Skeletal muscle cell (primary cell): ENCODE measurements at regions not wholly inside any gene's neighbourhood (a gene's known extent, or its start where the extent isn't known, plus 50 kb on each side); places are given as distances from the start of the nearest gene placed in this dataset.
"Not testable (repeated sequence)": the region's sequence is repeated elsewhere in the genome, so short reads cannot be mapped to it uniquely, and the experiment has no call there.

Experiments
- DNase-seq: peaks from one replicate; pipeline ENCODE4 v3.0.0-alpha.2; 2010; ENCODE audit warnings: low read depth
- H3K4me3 ChIP-seq: 2 replicates; pipeline ENCODE4 v1.5.1; 2011; ENCODE audit warnings: low read depth, mild to moderate bottlenecking, control low read depth, low read length, moderate library complexity

- H3K4me3 ChIP-seq, DNase-seq: not testable (repeated sequence)
Measured at GRCh38 chr15:22519213-22519612, 60.5 kb downstream of the GOLGA6L22 start.

GRCh38 chr15:22526537-22526936, 67.8 kb downstream of the GOLGA6L22 start:
- not testable (repeated sequence) for H3K4me3 ChIP-seq, DNase-seq

GRCh38 chr15:22527016-22527415, 68.3 kb downstream of the GOLGA6L22 start:
- DNase-seq, H3K4me3 ChIP-seq: not testable (repeated sequence)

- not testable (repeated sequence) for DNase-seq, H3K4me3 ChIP-seq
Measured at GRCh38 chr15:22529200-22529599, 70.5 kb downstream of the GOLGA6L22 start.

GRCh38 chr15:22559701-22560100, 101.0 kb downstream of the GOLGA6L22 start:
- not testable (repeated sequence) for DNase-seq, H3K4me3 ChIP-seq

GRCh38 chr15:22561716-22562115, 103.0 kb downstream of the GOLGA6L22 start:
- DNase-seq, H3K4me3 ChIP-seq: not testable (repeated sequence)

- not testable (repeated sequence) for H3K4me3 ChIP-seq
Measured at GRCh38 chr15:22566510-22566909, 107.8 kb downstream of the GOLGA6L22 start.

GRCh38 chr15:22569486-22569885, 110.8 kb downstream of the GOLGA6L22 start:
- not testable (repeated sequence) for H3K4me3 ChIP-seq, DNase-seq

More at GRCh38 chr15:22566510-22566909, 107.8 kb downstream of the GOLGA6L22 start:
- not testable (repeated sequence) for DNase-seq

- H3K4me3 ChIP-seq, DNase-seq: not testable (repeated sequence)
Measured at GRCh38 chr15:22572152-22572735, 113.5 kb downstream of the GOLGA6L22 start.

- not testable (repeated sequence) for DNase-seq, H3K4me3 ChIP-seq
Measured at GRCh38 chr15:22572792-22573191, 114.1 kb downstream of the GOLGA6L22 start.

- not testable (repeated sequence) for DNase-seq, H3K4me3 ChIP-seq
Measured at GRCh38 chr15:22577828-22578227, 119.1 kb downstream of the GOLGA6L22 start.

- H3K4me3 ChIP-seq, DNase-seq: not testable (repeated sequence)
Measured at GRCh38 chr15:22579213-22579612, 120.5 kb downstream of the GOLGA6L22 start.

GRCh38 chr15:22587391-22587790, 128.7 kb downstream of the GOLGA6L22 start:
- H3K4me3 ChIP-seq, DNase-seq: not testable (repeated sequence)

- H3K4me3 ChIP-seq, DNase-seq: not testable (repeated sequence)
Measured at GRCh38 chr15:22598552-22598951, 139.8 kb downstream of the GOLGA6L22 start.

GRCh38 chr15:22599526-22600320, 141.0 kb downstream of the GOLGA6L22 start:
- H3K4me3 ChIP-seq, DNase-seq: not testable (repeated sequence)

GRCh38 chr15:22616976-22617375, 158.3 kb downstream of the GOLGA6L22 start:
- DNase-seq, H3K4me3 ChIP-seq: not testable (repeated sequence)

GRCh38 chr15:22631789-22632188, 154.7 kb upstream of the NIPA1 start:
- DNase-seq, H3K4me3 ChIP-seq: not testable (repeated sequence)

- not testable (repeated sequence) for DNase-seq
Measured at GRCh38 chr15:22639983-22640382, 146.5 kb upstream of the NIPA1 start.

GRCh38 chr15:22649458-22649857, 137.0 kb upstream of the NIPA1 start:
- DNase-seq, H3K4me3 ChIP-seq: not testable (repeated sequence)

More at GRCh38 chr15:22639983-22640382, 146.5 kb upstream of the NIPA1 start:
- H3K4me3 ChIP-seq: not testable (repeated sequence)

- not testable (repeated sequence) for DNase-seq, H3K4me3 ChIP-seq
Measured at GRCh38 chr15:22651179-22651578, 135.3 kb upstream of the NIPA1 start.
